Fibroblast of lung (primary cell): ENCODE measurements at regions not wholly inside any gene's neighbourhood (a gene's known extent, or its start where the extent isn't known, plus 50 kb on each side); places are given as distances from the start of the nearest gene placed in this dataset.
"Not testable (repeated sequence)": the region's sequence is repeated elsewhere in the genome, so short reads cannot be mapped to it uniquely, and the experiment has no call there.

Experiments
- DNase-seq, 2 donors: peaks; one replicate each; pipeline versions ENCODE4 v3.0.0 to v3.0.0-alpha.2; 2010; ENCODE audit warnings: low read depth in 2 of 2
- H2AFZ ChIP-seq: 2 replicates; pipeline ENCODE4 v1.5.1; 2012; ENCODE audit warnings: low read length, control low read depth, inconsistent platforms
- H3K27ac ChIP-seq: 2 replicates; pipeline ENCODE4 v1.5.1; 2011; ENCODE audit warnings: low read length, control low read depth; ENCODE audit not compliant: insufficient read depth
- H3K27me3 ChIP-seq: 2 replicates; pipeline ENCODE4 v1.5.1; 2011; ENCODE audit warnings: mild to moderate bottlenecking, low read length; ENCODE audit not compliant: control insufficient read depth, insufficient read depth
- H3K36me3 ChIP-seq: 2 replicates; pipeline ENCODE4 v1.5.1; 2011; ENCODE audit warnings: low read length; ENCODE audit not compliant: control insufficient read depth, insufficient read depth
- H3K4me1 ChIP-seq: 2 replicates; pipeline ENCODE4 v1.5.1; 2011; ENCODE audit warnings: low read length; ENCODE audit not compliant: control insufficient read depth, insufficient read depth; ENCODE audit errors: extremely low read depth
- H3K4me2 ChIP-seq: 2 replicates; pipeline ENCODE4 v1.5.1; 2011; ENCODE audit warnings: low read length, control low read depth; ENCODE audit not compliant: insufficient read depth; ENCODE audit errors: extremely low read depth
- H3K4me3 ChIP-seq, 4 experiments: fragments of 200-600 bp in 1 of 4; sonication (generic) in 1 of 4; replicated peaks in 1 of 4; 2 replicates each; pipeline ENCODE4 v1.5.1; 2011 to 2016; ENCODE audit warnings: low read length in 4 of 4, low read depth in 3 of 4, mild to moderate bottlenecking in 3 of 4, control low read depth in 2 of 4, inconsistent platforms in 1 of 4, mixed read lengths in 1 of 4; ENCODE audit not compliant: insufficient read depth in 1 of 4; ENCODE audit errors: control extremely low read depth in 1 of 4
- H3K79me2 ChIP-seq: 2 replicates; pipeline ENCODE4 v1.5.1; 2012; ENCODE audit warnings: mild to moderate bottlenecking, low read length, inconsistent platforms; ENCODE audit not compliant: control insufficient read depth, insufficient read depth
- H3K9ac ChIP-seq: 2 replicates; pipeline ENCODE4 v1.5.1; 2011; ENCODE audit warnings: mild to moderate bottlenecking, low read length, control low read depth; ENCODE audit not compliant: insufficient read depth
- H3K9me3 ChIP-seq: 2 replicates; pipeline ENCODE4 v1.5.1; 2012; ENCODE audit warnings: low read depth, low read length; ENCODE audit not compliant: control insufficient read depth, insufficient read depth
- H4K20me1 ChIP-seq: 2 replicates; pipeline ENCODE4 v1.5.1; 2011; ENCODE audit warnings: low read length; ENCODE audit not compliant: control insufficient read depth, insufficient read depth; ENCODE audit errors: extremely low read depth
- EZH2 ChIP-seq: IDR thresholded peaks from 2 replicates; pipeline ENCODE4 v1.5.1; 2012; ENCODE audit warnings: low read length, control low read depth, mild to moderate bottlenecking; ENCODE audit errors: missing control alignments
- TF ChIP-seq, protein P1 (sequence below), 2 donors: IDR thresholded peaks in 1 of 2; conservative IDR thresholded peaks in 1 of 2; 1 replicate in 1 of 2; 2 replicates in 1 of 2; pipeline ENCODE4 v1.5.1; 2011 to 2012; ENCODE audit warnings: low read length in 2 of 2, control low read depth in 1 of 2, inconsistent platforms in 1 of 2, low read depth in 1 of 2, mild to moderate bottlenecking in 1 of 2

DNA sequence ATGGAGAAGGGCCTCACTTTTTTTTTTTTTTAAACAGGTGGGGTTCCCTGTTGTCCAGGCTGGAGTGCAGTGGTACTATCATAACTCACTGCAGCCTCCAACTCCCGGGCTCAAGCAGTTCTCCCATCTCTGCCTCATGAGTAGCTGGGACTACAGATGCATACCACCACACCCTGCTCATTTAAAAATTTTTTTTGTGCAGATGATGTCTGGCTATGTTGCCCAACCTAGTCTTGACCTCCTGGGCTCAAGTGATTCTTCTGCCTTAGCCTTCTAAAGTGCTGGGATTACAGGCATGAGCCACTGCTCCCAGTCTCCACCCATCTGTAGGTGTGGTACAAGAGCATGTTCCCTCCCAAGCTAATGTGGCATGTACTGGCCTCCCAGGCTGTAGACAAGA, 380.6 kb upstream of the AMELY start:
- Histone ChIP-seq H3K4me3 (no peak overlapping the region), H2AFZ (no peak overlapping the region), H3K9ac (no peak overlapping the region), H3K27me3 (no peaks in the 10 kb centered on the region), H4K20me1 (no peaks in the 10 kb centered on the region), H3K36me3 (no peaks in the 10 kb centered on the region), H3K79me2 (no peaks in the 10 kb centered on the region), H3K4me1 (no peaks in the 10 kb centered on the region), H3K4me2 (no peak overlapping the region), H3K27ac (no peak overlapping the region), H3K9me3 (no peaks in the 10 kb centered on the region)
- DNase-seq, result no peak
- TF ChIP-seq, protein P1, sequence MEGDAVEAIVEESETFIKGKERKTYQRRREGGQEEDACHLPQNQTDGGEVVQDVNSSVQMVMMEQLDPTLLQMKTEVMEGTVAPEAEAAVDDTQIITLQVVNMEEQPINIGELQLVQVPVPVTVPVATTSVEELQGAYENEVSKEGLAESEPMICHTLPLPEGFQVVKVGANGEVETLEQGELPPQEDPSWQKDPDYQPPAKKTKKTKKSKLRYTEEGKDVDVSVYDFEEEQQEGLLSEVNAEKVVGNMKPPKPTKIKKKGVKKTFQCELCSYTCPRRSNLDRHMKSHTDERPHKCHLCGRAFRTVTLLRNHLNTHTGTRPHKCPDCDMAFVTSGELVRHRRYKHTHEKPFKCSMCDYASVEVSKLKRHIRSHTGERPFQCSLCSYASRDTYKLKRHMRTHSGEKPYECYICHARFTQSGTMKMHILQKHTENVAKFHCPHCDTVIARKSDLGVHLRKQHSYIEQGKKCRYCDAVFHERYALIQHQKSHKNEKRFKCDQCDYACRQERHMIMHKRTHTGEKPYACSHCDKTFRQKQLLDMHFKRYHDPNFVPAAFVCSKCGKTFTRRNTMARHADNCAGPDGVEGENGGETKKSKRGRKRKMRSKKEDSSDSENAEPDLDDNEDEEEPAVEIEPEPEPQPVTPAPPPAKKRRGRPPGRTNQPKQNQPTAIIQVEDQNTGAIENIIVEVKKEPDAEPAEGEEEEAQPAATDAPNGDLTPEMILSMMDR (conservative IDR thresholded peaks at IDR 0.05 in 1 of 2, IDR thresholded peaks at IDR 0.05 in 1 of 2; ENCODE audit: low read depth in 1 of 2, low read length in 2 of 2), result no peak
- TF ChIP-seq EZH2, result no peak

DNA sequence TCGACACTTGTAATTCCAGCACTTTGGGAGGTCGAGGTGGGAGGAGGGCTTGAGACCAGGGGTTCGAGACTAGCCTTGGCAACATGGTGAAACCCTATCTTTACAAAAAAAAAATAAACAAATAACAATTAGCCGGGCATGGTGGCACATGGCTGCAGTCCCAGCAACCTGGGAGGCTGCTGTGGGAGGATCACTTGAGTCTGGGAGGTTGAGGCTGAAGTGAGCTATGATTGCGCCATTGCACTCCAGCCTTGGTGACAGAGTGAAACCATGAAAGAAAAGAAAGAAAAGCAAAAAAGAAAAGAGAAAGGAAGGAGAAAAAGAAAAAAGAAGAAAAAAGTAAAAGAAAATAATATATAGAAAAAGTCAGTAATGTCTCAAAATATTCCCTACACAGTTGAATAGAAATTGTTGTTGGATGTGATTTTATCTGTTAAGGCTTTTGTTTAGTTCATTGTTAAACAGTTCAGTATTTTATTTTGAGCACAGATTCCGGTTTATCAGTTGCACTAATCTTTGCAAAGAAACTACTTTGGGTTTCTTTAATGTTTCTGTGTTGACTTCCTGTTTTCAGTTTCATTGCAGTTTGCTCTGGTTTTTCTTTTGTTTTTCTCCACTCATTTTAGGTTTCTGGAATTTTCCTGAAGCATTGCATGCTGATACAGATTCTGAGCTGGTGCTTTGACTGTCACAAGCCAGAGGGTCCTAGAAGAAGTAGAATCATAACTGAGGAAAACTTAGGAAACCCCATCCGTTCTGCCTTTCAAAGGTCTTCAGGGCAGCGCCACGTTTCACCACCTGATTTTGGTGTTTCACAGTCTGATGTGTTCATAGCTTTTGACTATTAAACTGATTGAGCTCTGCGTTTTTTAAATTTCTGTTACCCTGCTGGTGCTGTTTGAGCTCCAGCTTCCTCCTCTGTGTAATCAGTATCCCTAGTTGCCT, 378.6 kb upstream of the AMELY start:
- Histone ChIP-seq H3K4me3 (no peak overlapping the region), H3K79me2 (no peaks in the 10 kb centered on the region), H3K4me2 (no peak overlapping the region), H3K27me3 (no peaks in the 10 kb centered on the region), H3K27ac (no peak overlapping the region), H3K36me3 (no peaks in the 10 kb centered on the region), H4K20me1 (no peaks in the 10 kb centered on the region), H3K9ac (no peak overlapping the region), H3K9me3 (no peaks in the 10 kb centered on the region), H3K4me1 (no peaks in the 10 kb centered on the region), H2AFZ (no peak overlapping the region)
- TF ChIP-seq, protein P1 (conservative IDR thresholded peaks at IDR 0.05 in 1 of 2, IDR thresholded peaks at IDR 0.05 in 1 of 2; ENCODE audit: low read depth in 1 of 2, low read length in 2 of 2), result no peak
- no peak for TF ChIP-seq EZH2
- no peak for DNase-seq

DNA sequence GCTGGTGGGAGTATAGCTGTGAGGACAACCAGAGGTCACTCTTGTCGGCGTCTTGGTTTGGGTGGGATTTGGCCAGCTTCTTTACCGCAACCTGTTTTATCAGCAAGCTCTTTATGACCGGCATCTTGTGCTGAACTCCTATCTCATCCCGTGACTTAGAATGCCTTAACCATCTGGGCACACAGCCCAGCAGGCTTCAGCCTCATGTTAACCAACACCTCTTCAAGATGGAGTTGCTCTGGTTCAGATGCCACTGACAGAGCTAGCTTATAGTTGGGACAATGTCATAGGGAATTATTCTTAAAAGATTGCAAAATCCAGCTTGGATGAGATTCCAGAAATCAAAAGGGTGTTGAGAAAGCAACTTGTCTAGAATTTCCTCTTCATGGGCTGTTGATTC, 377.1 kb upstream of the AMELY start:
- Histone ChIP-seq H3K27me3 (no peaks in the 10 kb centered on the region), H3K9me3 (no peaks in the 10 kb centered on the region), H3K79me2 (no peaks in the 10 kb centered on the region), H3K4me3 (no peak overlapping the region), H2AFZ (no peak overlapping the region), H3K27ac (no peak overlapping the region), H3K4me2 (no peak overlapping the region), H3K4me1 (no peaks in the 10 kb centered on the region), H4K20me1 (no peaks in the 10 kb centered on the region), H3K36me3 (no peaks in the 10 kb centered on the region), H3K9ac (no peak overlapping the region)
- TF ChIP-seq, protein P1 (conservative IDR thresholded peaks at IDR 0.05 in 1 of 2, IDR thresholded peaks at IDR 0.05 in 1 of 2; ENCODE audit: low read depth in 1 of 2, low read length in 2 of 2), result no peak
- no peak for TF ChIP-seq EZH2
- DNase-seq, result peak in 1 of 2 donors; percentile 76

DNA sequence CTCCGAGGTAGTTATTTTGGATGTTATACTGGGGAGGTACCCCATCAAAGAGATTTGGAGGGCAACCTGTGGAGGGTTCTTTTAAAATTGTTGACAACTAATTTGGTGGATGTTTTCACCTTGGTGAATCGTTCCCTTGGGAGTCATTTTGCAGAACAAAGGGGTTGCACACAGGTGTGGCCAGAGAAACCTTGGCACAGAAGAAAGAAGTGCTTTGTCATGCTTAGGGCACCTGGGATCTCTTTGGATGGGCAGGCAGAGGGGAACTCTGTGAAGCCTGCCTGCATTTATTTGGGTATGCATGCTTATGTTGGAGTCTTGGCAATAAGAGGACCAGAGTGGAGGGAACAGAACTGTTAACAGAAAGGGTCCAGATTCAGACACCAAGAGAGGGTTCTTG, 376.4 kb upstream of the AMELY start:
- not testable (repeated sequence) for H3K4me2 ChIP-seq, H3K27me3 ChIP-seq, H3K4me3 ChIP-seq, H3K79me2 ChIP-seq, H3K9ac ChIP-seq, DNase-seq, H3K9me3 ChIP-seq, H4K20me1 ChIP-seq, H2AFZ ChIP-seq, H3K27ac ChIP-seq, H3K36me3 ChIP-seq, H3K4me1 ChIP-seq
